DND-41 (cell line): ENCODE measurements at regions not wholly inside any gene's neighbourhood (a gene's known extent, or its start where the extent isn't known, plus 50 kb on each side); places are given as distances from the start of the nearest gene placed in this dataset.

Source experiments
- CTCF ChIP-seq: IDR thresholded peaks from 2 replicates; pipeline ENCODE4 v1.5.1; 2012; ENCODE audit warnings: borderline replicate concordance, low read length, moderate library complexity, mild to moderate bottlenecking; ENCODE audit not compliant: poor library complexity, severe bottlenecking; ENCODE audit errors: extremely low read depth
- EZH2 ChIP-seq: IDR thresholded peaks from 3 replicates; pipeline ENCODE4 v1.6.1; 2012; ENCODE audit warnings: borderline replicate concordance, low read depth, mild to moderate bottlenecking, moderate library complexity, low read length, inconsistent platforms; ENCODE audit not compliant: severe bottlenecking

GRCh38 chr1:47608296-47608875, 170.5 kb downstream of the FOXD2 start:
- TF ChIP-seq EZH2 (no peak), CTCF (no peak)
